Panc1 (cell line): ENCODE measurements at regions not wholly inside any gene's neighbourhood (a gene's known extent, or its start where the extent isn't known, plus 50 kb on each side); places are given as distances from the start of the nearest gene placed in this dataset.

Experiments
- POLR2AphosphoS5 ChIP-seq: IDR thresholded peaks from 2 replicates; pipeline ENCODE4 v1.6.1; 2012; ENCODE audit warnings: mild to moderate bottlenecking, low read depth, low read length, moderate library complexity
- TCF7L2 ChIP-seq: IDR thresholded peaks from 2 replicates; pipeline ENCODE4 v1.6.1; 2011; ENCODE audit warnings: mild to moderate bottlenecking, low read depth, low read length, inconsistent platforms
- TF ChIP-seq, protein P1 (sequence below): fragments of 450-650 bp; IDR thresholded peaks from 2 replicates; pipeline ENCODE4 v1.5.1; 2017; ENCODE audit warnings: mild to moderate bottlenecking
- TF ChIP-seq, protein P2 (sequence below), 2 experiments: IDR thresholded peaks; 2 replicates each; pipeline ENCODE4 v1.6.1; 2011 to 2012; ENCODE audit warnings: low read depth in 2 of 2, control low read depth in 1 of 2, low read length in 1 of 2, mild to moderate bottlenecking in 1 of 2, moderate library complexity in 1 of 2; ENCODE audit not compliant: insufficient read depth in 1 of 2

DNA sequence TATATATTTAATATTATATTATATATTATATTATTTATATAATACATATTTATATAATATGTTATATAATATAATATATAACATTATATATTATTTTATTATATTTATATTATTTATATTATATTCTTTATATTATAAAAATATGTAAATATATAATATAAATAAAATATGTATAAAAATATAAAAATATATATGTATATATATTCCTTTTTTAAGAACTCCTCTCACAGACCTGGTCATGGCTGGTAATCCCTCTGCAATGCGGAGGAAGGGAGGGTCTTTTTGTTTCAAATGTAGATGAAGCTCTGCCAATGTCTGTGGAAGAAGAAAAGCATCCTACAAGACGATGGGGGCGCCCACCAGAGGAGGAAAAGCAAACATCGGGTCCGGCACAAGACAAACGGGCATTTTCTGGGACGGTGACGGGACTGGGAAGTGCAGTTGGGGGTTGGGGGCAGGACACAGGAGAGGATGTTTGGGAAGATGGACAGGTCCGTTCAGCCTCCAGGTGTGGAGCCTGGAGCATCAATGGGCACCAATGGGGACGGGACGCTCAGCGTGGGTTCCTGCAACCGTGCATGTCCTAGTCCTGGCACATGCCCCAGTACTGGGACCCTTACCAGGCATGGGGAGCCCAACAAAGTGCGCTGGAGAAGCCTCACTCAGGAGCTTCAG, 194.0 kb downstream of the IRX1 start:
- no peak for TF ChIP-seq POLR2AphosphoS5
- TF ChIP-seq, protein P1, sequence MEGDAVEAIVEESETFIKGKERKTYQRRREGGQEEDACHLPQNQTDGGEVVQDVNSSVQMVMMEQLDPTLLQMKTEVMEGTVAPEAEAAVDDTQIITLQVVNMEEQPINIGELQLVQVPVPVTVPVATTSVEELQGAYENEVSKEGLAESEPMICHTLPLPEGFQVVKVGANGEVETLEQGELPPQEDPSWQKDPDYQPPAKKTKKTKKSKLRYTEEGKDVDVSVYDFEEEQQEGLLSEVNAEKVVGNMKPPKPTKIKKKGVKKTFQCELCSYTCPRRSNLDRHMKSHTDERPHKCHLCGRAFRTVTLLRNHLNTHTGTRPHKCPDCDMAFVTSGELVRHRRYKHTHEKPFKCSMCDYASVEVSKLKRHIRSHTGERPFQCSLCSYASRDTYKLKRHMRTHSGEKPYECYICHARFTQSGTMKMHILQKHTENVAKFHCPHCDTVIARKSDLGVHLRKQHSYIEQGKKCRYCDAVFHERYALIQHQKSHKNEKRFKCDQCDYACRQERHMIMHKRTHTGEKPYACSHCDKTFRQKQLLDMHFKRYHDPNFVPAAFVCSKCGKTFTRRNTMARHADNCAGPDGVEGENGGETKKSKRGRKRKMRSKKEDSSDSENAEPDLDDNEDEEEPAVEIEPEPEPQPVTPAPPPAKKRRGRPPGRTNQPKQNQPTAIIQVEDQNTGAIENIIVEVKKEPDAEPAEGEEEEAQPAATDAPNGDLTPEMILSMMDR = no peak
- no peak for TF ChIP-seq TCF7L2
- TF ChIP-seq, protein P2, sequence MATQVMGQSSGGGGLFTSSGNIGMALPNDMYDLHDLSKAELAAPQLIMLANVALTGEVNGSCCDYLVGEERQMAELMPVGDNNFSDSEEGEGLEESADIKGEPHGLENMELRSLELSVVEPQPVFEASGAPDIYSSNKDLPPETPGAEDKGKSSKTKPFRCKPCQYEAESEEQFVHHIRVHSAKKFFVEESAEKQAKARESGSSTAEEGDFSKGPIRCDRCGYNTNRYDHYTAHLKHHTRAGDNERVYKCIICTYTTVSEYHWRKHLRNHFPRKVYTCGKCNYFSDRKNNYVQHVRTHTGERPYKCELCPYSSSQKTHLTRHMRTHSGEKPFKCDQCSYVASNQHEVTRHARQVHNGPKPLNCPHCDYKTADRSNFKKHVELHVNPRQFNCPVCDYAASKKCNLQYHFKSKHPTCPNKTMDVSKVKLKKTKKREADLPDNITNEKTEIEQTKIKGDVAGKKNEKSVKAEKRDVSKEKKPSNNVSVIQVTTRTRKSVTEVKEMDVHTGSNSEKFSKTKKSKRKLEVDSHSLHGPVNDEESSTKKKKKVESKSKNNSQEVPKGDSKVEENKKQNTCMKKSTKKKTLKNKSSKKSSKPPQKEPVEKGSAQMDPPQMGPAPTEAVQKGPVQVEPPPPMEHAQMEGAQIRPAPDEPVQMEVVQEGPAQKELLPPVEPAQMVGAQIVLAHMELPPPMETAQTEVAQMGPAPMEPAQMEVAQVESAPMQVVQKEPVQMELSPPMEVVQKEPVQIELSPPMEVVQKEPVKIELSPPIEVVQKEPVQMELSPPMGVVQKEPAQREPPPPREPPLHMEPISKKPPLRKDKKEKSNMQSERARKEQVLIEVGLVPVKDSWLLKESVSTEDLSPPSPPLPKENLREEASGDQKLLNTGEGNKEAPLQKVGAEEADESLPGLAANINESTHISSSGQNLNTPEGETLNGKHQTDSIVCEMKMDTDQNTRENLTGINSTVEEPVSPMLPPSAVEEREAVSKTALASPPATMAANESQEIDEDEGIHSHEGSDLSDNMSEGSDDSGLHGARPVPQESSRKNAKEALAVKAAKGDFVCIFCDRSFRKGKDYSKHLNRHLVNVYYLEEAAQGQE (IDR thresholded peaks at IDR 0.05; ENCODE audit: insufficient read depth in 1 of 2, low read depth in 2 of 2, low read length in 1 of 2) = no peak
